ENCODE measurements at regions not wholly inside any gene's neighbourhood (a gene's known extent, or its start where the extent isn't known, plus 50 kb on each side); places are given as distances from the start of the nearest gene placed in this dataset.

DNA sequence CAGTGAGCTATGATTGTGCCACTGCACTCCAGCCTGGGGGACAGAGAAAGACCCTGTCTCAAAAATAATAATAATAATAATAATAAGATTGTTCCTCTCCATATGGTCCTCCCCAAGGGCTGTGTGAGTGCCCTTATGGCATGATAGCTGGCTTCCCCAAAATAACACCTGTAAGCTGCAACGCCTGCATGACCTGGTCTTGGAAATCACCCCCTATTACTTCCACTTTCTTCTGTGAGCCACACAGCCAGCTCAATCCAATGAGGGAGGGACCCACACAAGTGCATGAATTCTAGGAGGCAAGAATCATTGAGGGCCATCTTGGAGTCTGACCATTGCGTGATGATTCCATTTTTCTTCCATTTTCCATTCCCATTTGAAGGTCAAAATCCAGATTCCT lies 82.7 kb upstream of the CALN1 start:
- ATAC-seq (ENCODE audit: low read depth) (no peak), DNase-seq (no peak)
- peaks cover 2% of the 10 kb centered on the region; the same call in 1 of the 2 replicates for H3K9me3 ChIP-seq (ENCODE audit: control insufficient read depth, insufficient read depth, low read length)
- no peak overlapping the region for H3K27ac ChIP-seq (ENCODE audit: insufficient read depth, low read length)
- no peak overlapping the region for H4K5ac ChIP-seq (ENCODE audit: low read depth, low read length)
- H4K91ac ChIP-seq (ENCODE audit: insufficient read depth, low read depth, low read length) = no peak overlapping the region
- H2AK5ac ChIP-seq (ENCODE audit: low read depth, low read length) = no peak overlapping the region
- POLR2A ChIA-PET (ENCODE audit: unreplicated experiment) = no interaction called here
- H3K23ac ChIP-seq (ENCODE audit: low read depth, low read length) = no peak overlapping the region
- H3K9ac ChIP-seq (ENCODE audit: low read depth, low read length) = no peak overlapping the region
- intact Hi-C loops (cut with micrococcal nuclease) = no loop called here
- no peak for TF ChIP-seq MXI1 (IDR thresholded peaks at IDR 0.05; ENCODE audit: borderline replicate concordance, low read depth, low read length)
- TF ChIP-seq, protein P1, sequence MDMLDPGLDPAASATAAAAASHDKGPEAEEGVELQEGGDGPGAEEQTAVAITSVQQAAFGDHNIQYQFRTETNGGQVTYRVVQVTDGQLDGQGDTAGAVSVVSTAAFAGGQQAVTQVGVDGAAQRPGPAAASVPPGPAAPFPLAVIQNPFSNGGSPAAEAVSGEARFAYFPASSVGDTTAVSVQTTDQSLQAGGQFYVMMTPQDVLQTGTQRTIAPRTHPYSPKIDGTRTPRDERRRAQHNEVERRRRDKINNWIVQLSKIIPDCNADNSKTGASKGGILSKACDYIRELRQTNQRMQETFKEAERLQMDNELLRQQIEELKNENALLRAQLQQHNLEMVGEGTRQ (IDR thresholded peaks at IDR 0.05; ENCODE audit: low read depth, low read length) = no peak
- TF ChIP-seq CEBPB (IDR thresholded peaks at IDR 0.05; ENCODE audit: low read depth, low read length) = no peak
- no peak for TF ChIP-seq SMC3 (IDR thresholded peaks at IDR 0.05; ENCODE audit: low read depth, low read length)
- TF ChIP-seq MAZ (IDR thresholded peaks at IDR 0.05; ENCODE audit: borderline replicate concordance, low read depth, low read length) = no peak
- no peak for TF ChIP-seq RFX5 (IDR thresholded peaks at IDR 0.05; ENCODE audit: low read depth, low read length)
- TF ChIP-seq BHLHE40 (IDR thresholded peaks at IDR 0.05; ENCODE audit: low read depth, low read length) = no peak
- TF ChIP-seq POLR2A (IDR thresholded peaks at IDR 0.05; ENCODE audit: low read depth, low read length) = no peak
- TF ChIP-seq CHD1 (IDR thresholded peaks at IDR 0.05; ENCODE audit: low read depth, low read length) = no peak
- TF ChIP-seq, protein P2, sequence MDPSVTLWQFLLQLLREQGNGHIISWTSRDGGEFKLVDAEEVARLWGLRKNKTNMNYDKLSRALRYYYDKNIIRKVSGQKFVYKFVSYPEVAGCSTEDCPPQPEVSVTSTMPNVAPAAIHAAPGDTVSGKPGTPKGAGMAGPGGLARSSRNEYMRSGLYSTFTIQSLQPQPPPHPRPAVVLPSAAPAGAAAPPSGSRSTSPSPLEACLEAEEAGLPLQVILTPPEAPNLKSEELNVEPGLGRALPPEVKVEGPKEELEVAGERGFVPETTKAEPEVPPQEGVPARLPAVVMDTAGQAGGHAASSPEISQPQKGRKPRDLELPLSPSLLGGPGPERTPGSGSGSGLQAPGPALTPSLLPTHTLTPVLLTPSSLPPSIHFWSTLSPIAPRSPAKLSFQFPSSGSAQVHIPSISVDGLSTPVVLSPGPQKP (IDR thresholded peaks at IDR 0.05; ENCODE audit: borderline replicate concordance, low read depth, low read length) = no peak
- TF ChIP-seq, protein P3, sequence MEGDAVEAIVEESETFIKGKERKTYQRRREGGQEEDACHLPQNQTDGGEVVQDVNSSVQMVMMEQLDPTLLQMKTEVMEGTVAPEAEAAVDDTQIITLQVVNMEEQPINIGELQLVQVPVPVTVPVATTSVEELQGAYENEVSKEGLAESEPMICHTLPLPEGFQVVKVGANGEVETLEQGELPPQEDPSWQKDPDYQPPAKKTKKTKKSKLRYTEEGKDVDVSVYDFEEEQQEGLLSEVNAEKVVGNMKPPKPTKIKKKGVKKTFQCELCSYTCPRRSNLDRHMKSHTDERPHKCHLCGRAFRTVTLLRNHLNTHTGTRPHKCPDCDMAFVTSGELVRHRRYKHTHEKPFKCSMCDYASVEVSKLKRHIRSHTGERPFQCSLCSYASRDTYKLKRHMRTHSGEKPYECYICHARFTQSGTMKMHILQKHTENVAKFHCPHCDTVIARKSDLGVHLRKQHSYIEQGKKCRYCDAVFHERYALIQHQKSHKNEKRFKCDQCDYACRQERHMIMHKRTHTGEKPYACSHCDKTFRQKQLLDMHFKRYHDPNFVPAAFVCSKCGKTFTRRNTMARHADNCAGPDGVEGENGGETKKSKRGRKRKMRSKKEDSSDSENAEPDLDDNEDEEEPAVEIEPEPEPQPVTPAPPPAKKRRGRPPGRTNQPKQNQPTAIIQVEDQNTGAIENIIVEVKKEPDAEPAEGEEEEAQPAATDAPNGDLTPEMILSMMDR (conservative IDR thresholded peaks at IDR 0.05; ENCODE audit: low read depth, low read length) = no peak
- TF ChIP-seq FOS (IDR thresholded peaks at IDR 0.05; ENCODE audit: low read depth, low read length) = no peak
- no peak for TF ChIP-seq RAD21 (IDR thresholded peaks at IDR 0.05; ENCODE audit: low read length)
- H3K36me3 ChIP-seq (ENCODE audit: control insufficient read depth, insufficient read depth, low read length) = no peaks in the 10 kb centered on the region
- H3K4ac ChIP-seq (ENCODE audit: low read depth, low read length) = no peak overlapping the region
- no peak overlapping the region for H2BK15ac ChIP-seq (ENCODE audit: low read depth, low read length)
- no peak overlapping the region for H2AFZ ChIP-seq (replicated peaks; ENCODE audit: low read length, poor library complexity)
- H2AK9ac ChIP-seq (replicated peaks; ENCODE audit: low read depth, low read length, poor library complexity) = no peak overlapping the region
- H3K79me1 ChIP-seq (ENCODE audit: low read depth in 1 of 2, low read length in 2 of 2) = no peaks in the 10 kb centered on the region
- no peak overlapping the region for H3K4me2 ChIP-seq (ENCODE audit: low read depth, low read length)
- dilution Hi-C loops (cut with HindIII; ENCODE audit: low sequenced_read_pairs, unreplicated experiment) = no loop called here
- H3K14ac ChIP-seq (replicated peaks; ENCODE audit: low read depth, low read length) = no peak overlapping the region
- WGBS, 2 experiments (ENCODE audit: extremely low coverage in 2 of 2, insufficient read length in 1 of 2) = no CpG with 5 or more reads among the region's 2 CpGs
- BruUV-seq (replicated peaks) = no TSS peak
- H4K8ac ChIP-seq (ENCODE audit: low read depth in 2 of 2, low read length in 2 of 2) = no peak overlapping the region
- no peak overlapping the region for H3K56ac ChIP-seq (ENCODE audit: extremely low read depth, insufficient read depth, low read length)
- H3K27me3 ChIP-seq (ENCODE audit: control insufficient read depth, insufficient read depth, low read length) = no peaks in the 10 kb centered on the region
- no peak overlapping the region for H2BK5ac ChIP-seq (ENCODE audit: low read depth, low read length, poor library complexity, severe bottlenecking)
- H2BK120ac ChIP-seq (ENCODE audit: low read depth, low read length) = no peak overlapping the region
- H3K4me3 ChIP-seq (ENCODE audit: insufficient read depth, low read depth, low read length) = no peak overlapping the region
- no peaks in the 10 kb centered on the region for H3K9me1 ChIP-seq (ENCODE audit: insufficient read depth, low read length)
- no peaks in the 10 kb centered on the region for H4K20me1 ChIP-seq (ENCODE audit: insufficient read depth, low read length)
- in situ Hi-C loops (cut with MboI; ENCODE audit: low sequenced_read_pairs) = no loop called here
- H3K18ac ChIP-seq (ENCODE audit: low read depth, low read length) = no peak overlapping the region
- no peaks in the 10 kb centered on the region for H3K4me1 ChIP-seq (ENCODE audit: control insufficient read depth, insufficient read depth, low read length)
- CTCF ChIA-PET = interaction anchor here (0.6 to 1.8 kb wide), 4 partner anchors 10 to 28 kb away, joined by 3 to 7 read pairs (median 3); no protein-coding TSS in a partner anchor
- H2BK20ac ChIP-seq (ENCODE audit: low read depth, low read length) = no peak overlapping the region
